ENCODE measurements at regions not wholly inside any gene's neighbourhood (a gene's known extent, or its start where the extent isn't known, plus 50 kb on each side); places are given as distances from the start of the nearest gene placed in this dataset.

DNA sequence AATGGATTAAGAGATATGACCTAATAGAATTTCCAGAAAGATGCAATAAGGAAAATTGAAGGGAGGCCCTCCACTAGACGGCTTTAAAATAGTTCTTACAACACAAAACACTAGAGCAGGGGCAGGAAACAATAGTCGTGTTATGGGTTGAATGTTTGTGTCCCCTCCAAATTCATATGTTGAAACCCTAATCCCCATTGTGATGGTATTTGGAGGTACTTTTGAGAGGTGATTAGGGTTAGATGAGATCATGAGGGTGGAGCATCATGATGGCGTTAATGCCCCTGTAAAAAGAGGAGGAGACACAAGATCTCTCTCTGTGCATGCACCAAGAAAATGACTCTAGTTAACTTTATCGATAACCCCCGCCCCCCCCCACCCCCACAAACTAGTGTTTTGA is 104.0 kb upstream of the HMGN3 start:
- no peak overlapping the region for H3K4me3 ChIP-seq (ENCODE audit: low read depth, low read length)
- POLR2A ChIA-PET, result no interaction called here
- CTCF ChIA-PET, result no interaction called here

DNA sequence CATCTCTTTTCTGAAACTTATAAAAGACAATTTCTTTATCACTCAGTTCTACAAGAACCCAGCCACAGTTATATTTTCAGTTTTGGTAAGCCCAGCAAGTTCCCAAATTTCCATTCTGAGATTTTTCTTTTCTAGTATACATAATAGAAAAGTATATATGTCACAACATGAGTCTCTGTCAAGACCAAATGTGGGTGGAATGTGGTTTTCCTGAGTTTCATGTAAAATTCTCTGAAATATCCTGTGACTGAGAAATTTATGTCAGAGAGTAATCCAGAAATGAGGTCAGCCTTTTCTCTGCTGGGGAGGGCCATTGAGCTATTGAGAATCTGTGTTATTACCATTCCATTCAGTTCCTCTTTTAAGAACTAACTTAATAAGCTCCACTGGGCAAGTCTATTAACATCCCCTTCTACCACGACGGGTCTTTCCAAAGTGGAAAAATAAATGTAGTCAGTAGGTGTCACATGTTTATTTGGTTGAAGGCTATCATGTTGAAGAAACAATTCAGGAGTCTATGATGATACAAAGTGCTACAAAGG is 100.7 kb upstream of the HMGN3 start:
- ChIA-PET CTCF (no interaction called here), POLR2A (no interaction called here)
- no peak for DNase-seq (ENCODE audit: low read depth, low spot score)
- TF ChIP-seq, protein P1, sequence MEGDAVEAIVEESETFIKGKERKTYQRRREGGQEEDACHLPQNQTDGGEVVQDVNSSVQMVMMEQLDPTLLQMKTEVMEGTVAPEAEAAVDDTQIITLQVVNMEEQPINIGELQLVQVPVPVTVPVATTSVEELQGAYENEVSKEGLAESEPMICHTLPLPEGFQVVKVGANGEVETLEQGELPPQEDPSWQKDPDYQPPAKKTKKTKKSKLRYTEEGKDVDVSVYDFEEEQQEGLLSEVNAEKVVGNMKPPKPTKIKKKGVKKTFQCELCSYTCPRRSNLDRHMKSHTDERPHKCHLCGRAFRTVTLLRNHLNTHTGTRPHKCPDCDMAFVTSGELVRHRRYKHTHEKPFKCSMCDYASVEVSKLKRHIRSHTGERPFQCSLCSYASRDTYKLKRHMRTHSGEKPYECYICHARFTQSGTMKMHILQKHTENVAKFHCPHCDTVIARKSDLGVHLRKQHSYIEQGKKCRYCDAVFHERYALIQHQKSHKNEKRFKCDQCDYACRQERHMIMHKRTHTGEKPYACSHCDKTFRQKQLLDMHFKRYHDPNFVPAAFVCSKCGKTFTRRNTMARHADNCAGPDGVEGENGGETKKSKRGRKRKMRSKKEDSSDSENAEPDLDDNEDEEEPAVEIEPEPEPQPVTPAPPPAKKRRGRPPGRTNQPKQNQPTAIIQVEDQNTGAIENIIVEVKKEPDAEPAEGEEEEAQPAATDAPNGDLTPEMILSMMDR (IDR thresholded peaks at IDR 0.05; ENCODE audit: insufficient read depth, low read length, missing control alignments), result no peak
- no peak overlapping the region for H3K4me3 ChIP-seq (ENCODE audit: low read depth, low read length)

More for the DNA sequence above, 104.0 kb upstream of the HMGN3 start:
- no peak for DNase-seq (ENCODE audit: low read depth, low spot score)
- TF ChIP-seq, protein P1 (IDR thresholded peaks at IDR 0.05; ENCODE audit: insufficient read depth, low read length, missing control alignments), result no peak

DNA sequence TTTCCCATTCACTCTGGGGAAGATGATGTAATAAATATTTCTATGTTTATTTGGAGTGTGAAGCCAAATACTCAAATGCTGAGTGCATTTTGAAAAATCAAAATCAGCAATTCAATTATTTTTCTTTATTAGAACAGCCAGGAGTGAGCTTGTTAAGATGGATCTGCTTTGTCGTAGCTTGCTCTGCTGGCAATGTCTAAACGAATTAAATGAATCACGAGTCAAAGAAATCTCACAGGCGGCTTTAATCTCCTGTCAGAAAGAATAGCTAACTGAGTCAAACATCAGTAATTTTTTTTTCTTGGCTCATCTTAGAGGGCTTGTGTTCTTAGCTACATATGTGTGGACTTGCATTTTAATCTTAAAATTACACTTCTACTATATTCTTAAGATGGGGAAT is 100.2 kb upstream of the HMGN3 start:
- no peak overlapping the region for H3K4me3 ChIP-seq (ENCODE audit: low read depth, low read length)
- no peak for DNase-seq (ENCODE audit: low read depth, low spot score)
- POLR2A ChIA-PET, result no interaction called here
- TF ChIP-seq, protein P1 (IDR thresholded peaks at IDR 0.05; ENCODE audit: insufficient read depth, low read length, missing control alignments), result no peak
- CTCF ChIA-PET, result no interaction called here

DNA sequence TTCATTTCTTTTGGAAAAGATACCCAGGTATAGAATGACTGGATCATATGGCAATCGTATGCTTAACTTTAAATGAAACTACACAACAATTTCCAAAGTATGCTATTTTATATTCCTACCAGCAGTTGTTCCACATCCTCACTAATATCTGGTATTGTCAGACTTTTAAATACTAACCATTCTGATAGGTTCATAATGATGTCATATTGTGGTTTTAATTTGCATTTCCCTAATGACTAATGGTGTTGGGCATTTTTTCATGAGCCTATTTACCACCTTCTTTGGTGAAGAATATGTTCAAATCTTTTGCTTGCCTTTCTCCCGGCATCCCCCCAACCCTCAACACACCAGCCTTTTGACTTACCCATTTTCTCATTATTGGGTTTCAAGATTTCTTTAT is 96.2 kb upstream of the HMGN3 start:
- DNase-seq (ENCODE audit: low read depth, low spot score), result no peak
- TF ChIP-seq, protein P1 (IDR thresholded peaks at IDR 0.05; ENCODE audit: insufficient read depth, low read length, missing control alignments), result no peak
- no peak overlapping the region for H3K4me3 ChIP-seq (ENCODE audit: low read depth, low read length)
- ChIA-PET CTCF (no interaction called here), POLR2A (no interaction called here)

DNA sequence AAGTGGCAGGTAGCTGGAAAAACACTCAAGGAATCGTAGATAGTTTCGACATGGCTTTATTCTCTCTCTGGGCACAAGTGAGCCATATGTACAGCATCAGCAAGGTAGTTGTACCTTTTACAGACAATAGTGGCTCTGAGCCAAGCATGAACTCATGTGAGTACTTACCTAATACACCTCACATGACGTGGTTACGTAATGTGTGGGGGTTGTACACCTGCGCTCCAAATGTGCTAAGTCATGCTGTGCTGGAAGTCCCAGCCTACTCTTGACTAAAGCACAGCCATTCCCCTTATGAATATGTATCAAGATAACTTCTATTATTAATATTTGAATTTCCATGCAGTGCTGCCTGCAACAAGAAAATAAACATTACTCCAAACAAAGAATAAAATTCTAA is 78.8 kb upstream of the HMGN3 start:
- ChIA-PET CTCF (no interaction called here), POLR2A (no interaction called here)
- TF ChIP-seq, protein P1 (IDR thresholded peaks at IDR 0.05; ENCODE audit: insufficient read depth, low read length, missing control alignments), result no peak
- no peak overlapping the region for H3K4me3 ChIP-seq (ENCODE audit: low read depth, low read length)
- DNase-seq (ENCODE audit: low read depth, low spot score), result no peak

DNA sequence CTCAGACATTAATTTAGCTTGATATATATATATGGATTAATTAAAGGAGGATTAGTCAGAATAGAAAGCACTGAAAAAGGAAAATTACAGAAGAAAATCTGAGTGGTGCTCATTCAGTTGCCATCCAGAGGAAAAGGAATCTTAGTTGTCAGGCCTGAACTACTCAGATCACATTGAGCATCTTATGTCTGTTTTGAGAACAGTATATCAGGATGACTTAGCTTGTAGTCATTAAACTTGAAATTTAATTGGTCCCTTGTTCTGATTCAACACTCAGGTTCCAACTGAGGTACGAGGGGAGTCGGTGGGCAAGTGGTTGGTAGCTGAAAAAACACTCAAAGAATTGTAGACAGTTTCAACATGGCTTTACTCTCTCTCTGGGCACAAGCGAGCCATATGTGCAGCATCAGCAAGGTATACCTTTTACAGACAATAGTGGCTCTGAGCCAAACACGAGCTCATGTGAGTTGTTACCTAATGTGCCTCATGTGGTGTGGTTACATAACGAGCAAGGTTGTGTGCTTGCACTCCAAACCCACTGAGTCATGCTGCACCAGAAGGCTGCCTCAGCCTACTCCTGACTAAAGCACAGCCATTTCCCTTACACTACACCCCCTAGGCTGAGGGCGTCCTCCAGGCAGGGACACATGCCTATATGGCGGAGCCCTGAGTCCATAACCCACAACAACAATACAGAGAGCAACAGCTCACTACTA is 73.0 kb upstream of the HMGN3 start:
- ChIA-PET POLR2A (no interaction called here), CTCF (no interaction called here)
- H3K4me3 ChIP-seq (ENCODE audit: low read depth, low read length), result no peak overlapping the region
- TF ChIP-seq, protein P1 (IDR thresholded peaks at IDR 0.05; ENCODE audit: insufficient read depth, low read length, missing control alignments), result no peak
- DNase-seq (ENCODE audit: low read depth, low spot score), result no peak
